CD14-positive monocyte (primary cell): ENCODE measurements at regions not wholly inside any gene's neighbourhood (a gene's known extent, or its start where the extent isn't known, plus 50 kb on each side); places are given as distances from the start of the nearest gene placed in this dataset.
"Not testable (repeated sequence)": the region's sequence is repeated elsewhere in the genome, so short reads cannot be mapped to it uniquely, and the experiment has no call there.

Experiments
- DNase-seq, 3 donors: peaks; one replicate each; pipeline ENCODE4 v3.0.0-alpha.2; 2011 to 2022
- H2AFZ ChIP-seq: 2 replicates; pipeline ENCODE4 v1.6.0; 2012; ENCODE audit warnings: mild to moderate bottlenecking, low read depth, low read length, inconsistent platforms; ENCODE audit not compliant: insufficient read depth, poor library complexity, severe bottlenecking
- H3K27ac ChIP-seq, 2 donors: 1 replicate in 1 of 2; 2 replicates in 1 of 2; pipeline ENCODE4 v1.5.1; 2012 to 2013; ENCODE audit warnings: low read length in 2 of 2, control low read depth in 1 of 2, inconsistent platforms in 1 of 2, low read depth in 1 of 2, mild to moderate bottlenecking in 1 of 2
- H3K27me3 ChIP-seq, 2 donors: one replicate each; pipeline versions ENCODE4 v1.6.0 to v1.6.1; 2011 to 2013; ENCODE audit warnings: low read length in 2 of 2; ENCODE audit not compliant: control insufficient read depth in 2 of 2, insufficient read depth in 2 of 2
- H3K36me3 ChIP-seq, 2 donors: replicated peaks in 1 of 2; 1 replicate in 1 of 2; 2 replicates in 1 of 2; pipeline versions ENCODE4 v1.5.1 to v1.6.1; 2012 to 2013; ENCODE audit warnings: low read length in 2 of 2, control low read depth in 1 of 2, inconsistent platforms in 1 of 2, mild to moderate bottlenecking in 1 of 2; ENCODE audit not compliant: insufficient read depth in 2 of 2, control insufficient read depth in 1 of 2
- H3K4me1 ChIP-seq, 2 donors: 1 replicate in 1 of 2; 2 replicates in 1 of 2; pipeline versions ENCODE4 v1.5.1 to v1.6.1; 2012 to 2013; ENCODE audit warnings: low read length in 2 of 2, control low read depth in 1 of 2, inconsistent platforms in 1 of 2, mild to moderate bottlenecking in 1 of 2, moderate library complexity in 1 of 2; ENCODE audit not compliant: insufficient read depth in 2 of 2, control insufficient read depth in 1 of 2
- H3K4me2 ChIP-seq: replicated peaks from 2 replicates; pipeline ENCODE3; 2012; ENCODE audit warnings: low read length, moderate library complexity, mild to moderate bottlenecking; ENCODE audit not compliant: poor library complexity, severe bottlenecking; ENCODE audit errors: extremely low read depth
- H3K4me3 ChIP-seq, 3 experiments: fragments of 200-600 bp in 1 of 3; sonication (generic) in 1 of 3; replicated peaks in 1 of 3; 1 replicate in 2 of 3; 2 replicates in 1 of 3; pipeline ENCODE4 v1.5.1; 2011 to 2013; ENCODE audit warnings: low read length in 3 of 3, mild to moderate bottlenecking in 3 of 3, control low read depth in 2 of 3, low read depth in 2 of 3, inconsistent platforms in 1 of 3, moderate library complexity in 1 of 3
- H3K79me2 ChIP-seq: 2 replicates; pipeline ENCODE4 v1.6.0; 2012; ENCODE audit warnings: mild to moderate bottlenecking, control low read depth, inconsistent platforms, low read length, moderate library complexity; ENCODE audit not compliant: insufficient read depth
- H3K9ac ChIP-seq: 2 replicates; pipeline ENCODE4 v1.6.0; 2017; ENCODE audit warnings: low read length, mild to moderate bottlenecking; ENCODE audit not compliant: insufficient read depth, poor library complexity, severe bottlenecking
- H3K9me3 ChIP-seq, 2 donors: replicated peaks in 1 of 2; 1 replicate in 1 of 2; 2 replicates in 1 of 2; pipeline versions ENCODE4 v1.5.1 to v1.6.1; 2012 to 2013; ENCODE audit warnings: low read length in 2 of 2, control low read depth in 1 of 2; ENCODE audit not compliant: control insufficient read depth in 1 of 2, insufficient read depth in 1 of 2
- H4K20me1 ChIP-seq: 2 replicates; pipeline ENCODE4 v1.6.0; 2012; ENCODE audit warnings: mild to moderate bottlenecking, low read length, control low read depth, moderate library complexity; ENCODE audit not compliant: insufficient read depth
- H3K27ac Mint-ChIP-seq, 7 donors: one replicate each; pipeline ENCODE4 v1.8.0; 2020; ENCODE audit warnings: mild to moderate bottlenecking in 7 of 7, mixed read lengths in 7 of 7, moderate library complexity in 6 of 7, inconsistent platforms in 2 of 7
- H3K27me3 Mint-ChIP-seq, 3 donors: one replicate each; pipeline ENCODE4 v1.8.0; 2021 to 2022; ENCODE audit warnings: low read depth in 3 of 3, mild to moderate bottlenecking in 3 of 3, mixed read lengths in 3 of 3, moderate library complexity in 3 of 3, inconsistent platforms in 1 of 3
- H3K36me3 Mint-ChIP-seq, 2 donors: one replicate each; pipeline ENCODE4 v1.8.0; 2020; ENCODE audit warnings: mixed read lengths in 2 of 2, inconsistent platforms in 1 of 2, mild to moderate bottlenecking in 1 of 2
- H3K4me1 Mint-ChIP-seq: one replicate; pipeline ENCODE4 v1.8.0; 2020; ENCODE audit warnings: mild to moderate bottlenecking, mixed read lengths
- H3K4me3 Mint-ChIP-seq, 2 donors: one replicate each; pipeline ENCODE4 v1.8.0; 2020; ENCODE audit warnings: mild to moderate bottlenecking in 2 of 2, mixed read lengths in 2 of 2, moderate library complexity in 1 of 2
- H3K9me3 Mint-ChIP-seq, 7 donors: one replicate each; pipeline ENCODE4 v1.8.0; 2020 to 2022; ENCODE audit warnings: mixed read lengths in 7 of 7, mild to moderate bottlenecking in 6 of 7, moderate library complexity in 6 of 7, inconsistent platforms in 2 of 7
- WGBS: methylation state at CpG from one replicate; pipeline ENCODE4 v1.1.5; 2013; ENCODE audit warnings: missing lambda C conversion rate; ENCODE audit not compliant: insufficient coverage; 5-methylcytosine and 5-hydroxymethylcytosine counted together
- intact Hi-C, 2 donors: fragments of 100-400 bp; cut with micrococcal nuclease; formaldehyde crosslinking; loops; one replicate each; pipeline versions ENCODE4 v1.15.0 to v1.15.1; 2023
- TF ChIP-seq, protein P1 (sequence below): fragments of 200-600 bp; IDR thresholded peaks from one replicate; pipeline ENCODE4 v1.8.0; 2022; ENCODE audit warnings: antibody characterized with exemption, mild to moderate bottlenecking

DNA sequence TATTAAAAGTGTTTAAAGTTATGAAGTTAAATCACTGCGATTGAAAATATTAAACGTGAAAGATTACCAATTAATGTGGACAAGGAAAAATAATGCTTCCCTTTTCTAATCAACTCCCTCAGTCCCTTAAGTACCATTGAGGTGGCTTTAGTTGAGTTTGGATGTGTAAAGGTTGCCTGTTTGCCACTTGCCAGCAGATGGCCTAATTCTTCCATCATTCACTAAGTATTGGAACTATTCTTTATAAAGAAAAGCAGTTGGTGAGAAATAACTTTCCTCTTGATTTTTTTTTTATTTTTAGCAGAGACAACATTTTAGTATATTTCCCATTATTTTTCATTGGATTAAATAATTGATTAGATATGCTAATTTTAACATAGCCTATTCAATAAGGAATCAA is 295.9 kb upstream of the TACR3 start:
- H3K79me2 ChIP-seq: no peaks in the 10 kb centered on the region

DNA sequence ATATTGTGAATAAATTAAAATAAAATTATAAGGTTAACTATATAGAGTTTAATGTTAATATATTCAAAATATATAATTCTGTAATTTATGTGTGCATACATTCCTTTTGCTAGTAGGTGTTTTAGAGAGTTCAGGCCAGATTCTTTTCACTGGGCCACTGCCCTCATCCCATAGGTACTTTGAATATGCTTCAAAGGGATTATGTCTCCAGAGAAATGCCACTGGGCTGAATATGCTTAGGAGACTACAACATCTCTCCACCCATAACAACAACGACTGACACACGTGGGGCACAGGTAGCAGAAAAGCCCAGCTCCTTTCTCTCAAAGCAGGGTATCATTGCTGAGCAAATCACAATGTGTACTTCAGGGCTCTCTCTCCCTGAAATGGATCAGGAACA is 290.9 kb upstream of the TACR3 start:
- H3K27ac ChIP-seq: no peak overlapping the region
- WGBS: 54% methylated on average over 2 of the region's 2 CpGs
- Mint-ChIP-seq H3K27ac (no peak overlapping the region), H3K27me3 (no peaks in the 10 kb centered on the region), H3K9me3 (peaks cover 0 to 2% (median 0%) of the 10 kb centered on the region in 7 donors), H3K4me1 (no peaks in the 10 kb centered on the region), H3K4me3 (no peak overlapping the region), H3K36me3 (no peaks in the 10 kb centered on the region)
- H3K27me3 ChIP-seq: no peaks in the 10 kb centered on the region
- DNase-seq: no peak
- H3K4me2 ChIP-seq: no peak overlapping the region
- no peak overlapping the region for H3K4me3 ChIP-seq
- H3K36me3 ChIP-seq: no peaks in the 10 kb centered on the region
- intact Hi-C loops: no loop called here
- TF ChIP-seq, protein P1, sequence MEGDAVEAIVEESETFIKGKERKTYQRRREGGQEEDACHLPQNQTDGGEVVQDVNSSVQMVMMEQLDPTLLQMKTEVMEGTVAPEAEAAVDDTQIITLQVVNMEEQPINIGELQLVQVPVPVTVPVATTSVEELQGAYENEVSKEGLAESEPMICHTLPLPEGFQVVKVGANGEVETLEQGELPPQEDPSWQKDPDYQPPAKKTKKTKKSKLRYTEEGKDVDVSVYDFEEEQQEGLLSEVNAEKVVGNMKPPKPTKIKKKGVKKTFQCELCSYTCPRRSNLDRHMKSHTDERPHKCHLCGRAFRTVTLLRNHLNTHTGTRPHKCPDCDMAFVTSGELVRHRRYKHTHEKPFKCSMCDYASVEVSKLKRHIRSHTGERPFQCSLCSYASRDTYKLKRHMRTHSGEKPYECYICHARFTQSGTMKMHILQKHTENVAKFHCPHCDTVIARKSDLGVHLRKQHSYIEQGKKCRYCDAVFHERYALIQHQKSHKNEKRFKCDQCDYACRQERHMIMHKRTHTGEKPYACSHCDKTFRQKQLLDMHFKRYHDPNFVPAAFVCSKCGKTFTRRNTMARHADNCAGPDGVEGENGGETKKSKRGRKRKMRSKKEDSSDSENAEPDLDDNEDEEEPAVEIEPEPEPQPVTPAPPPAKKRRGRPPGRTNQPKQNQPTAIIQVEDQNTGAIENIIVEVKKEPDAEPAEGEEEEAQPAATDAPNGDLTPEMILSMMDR: no peak
- no peak overlapping the region for H3K9ac ChIP-seq
- no peaks in the 10 kb centered on the region for H4K20me1 ChIP-seq
- no peak overlapping the region for H2AFZ ChIP-seq
- H3K79me2 ChIP-seq: no peaks in the 10 kb centered on the region
- H3K9me3 ChIP-seq: no peaks in the 10 kb centered on the region
- H3K4me1 ChIP-seq: no peaks in the 10 kb centered on the region

More for the DNA sequence above, 295.9 kb upstream of the TACR3 start:
- H3K4me1 Mint-ChIP-seq: no peaks in the 10 kb centered on the region
- H3K4me3 ChIP-seq: no peak overlapping the region
- no peaks in the 10 kb centered on the region for H3K27me3 ChIP-seq
- intact Hi-C loops: no loop called here
- TF ChIP-seq, protein P1: no peak
- H3K27ac ChIP-seq: no peak overlapping the region
- H3K9me3 ChIP-seq: no peaks in the 10 kb centered on the region
- H2AFZ ChIP-seq: no peak overlapping the region
- H3K4me2 ChIP-seq: no peak overlapping the region
- peaks cover 0 to 1% (median 0%) of the 10 kb centered on the region in 3 donors for H3K27me3 Mint-ChIP-seq
- H3K4me1 ChIP-seq: no peaks in the 10 kb centered on the region
- no peak overlapping the region for H3K9ac ChIP-seq
- no CpG with 5 or more reads among the region's 2 CpGs for WGBS
- H3K4me3 Mint-ChIP-seq: no peak overlapping the region
- H4K20me1 ChIP-seq: no peaks in the 10 kb centered on the region
- DNase-seq: no peak
- peaks cover 0 to 2% (median 0%) of the 10 kb centered on the region in 7 donors for H3K9me3 Mint-ChIP-seq
- no peaks in the 10 kb centered on the region for H3K36me3 ChIP-seq
- H3K36me3 Mint-ChIP-seq: no peaks in the 10 kb centered on the region
- no peak overlapping the region for H3K27ac Mint-ChIP-seq

DNA sequence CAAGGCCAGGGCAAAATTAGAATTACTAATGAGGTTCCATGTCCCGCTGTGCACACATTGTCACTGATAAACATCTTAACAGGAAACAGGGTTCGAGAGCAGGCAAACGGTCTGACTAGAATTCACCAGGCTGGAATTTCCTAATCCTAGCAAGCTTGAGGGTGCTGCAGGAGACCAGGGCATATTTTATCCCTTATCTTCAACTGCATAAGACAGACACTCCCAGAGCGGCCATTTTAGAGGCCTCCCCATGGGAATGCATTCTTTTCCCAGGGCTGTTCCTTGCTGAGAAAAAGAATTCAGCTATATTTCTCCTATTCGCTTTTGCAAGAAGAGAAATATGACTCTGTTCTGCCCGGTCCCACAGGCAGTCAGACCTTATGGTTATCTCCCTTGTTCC is 282.5 kb upstream of the TACR3 start:
- DNase-seq, H3K27me3 Mint-ChIP-seq, H3K4me3 Mint-ChIP-seq, H3K27me3 ChIP-seq, intact Hi-C loops, H3K36me3 Mint-ChIP-seq, H4K20me1 ChIP-seq, H3K36me3 ChIP-seq, H2AFZ ChIP-seq, H3K9ac ChIP-seq, H3K27ac ChIP-seq, H3K4me1 Mint-ChIP-seq, H3K4me3 ChIP-seq, H3K4me2 ChIP-seq, H3K79me2 ChIP-seq, H3K4me1 ChIP-seq: not testable (repeated sequence)
- WGBS: 84% methylated on average over 6 of the region's 6 CpGs
- H3K9me3 Mint-ChIP-seq: peaks cover 5 to 21% (median 10%) of the 10 kb centered on the region in 7 donors
- peaks cover 19 to 22% of the 10 kb centered on the region in 2 donors for H3K9me3 ChIP-seq
- peak overlapping the region in 1 of 7 donors; percentile 73 for H3K27ac Mint-ChIP-seq
